ENCODE measurements at regions not wholly inside any gene's neighbourhood (a gene's known extent, or its start where the extent isn't known, plus 50 kb on each side); places are given as distances from the start of the nearest gene placed in this dataset.

GRCh38 chr10:22849077-22849805, 78.6 kb upstream of the ARMC3 start:
- Histone ChIP-seq H3K4me1 (ENCODE audit: low read length) (no peaks in the 10 kb centered on the region), H3K27ac (ENCODE audit: low read length) (no peak overlapping the region), H3K9ac (ENCODE audit: low read length) (no peak overlapping the region), H3K4me3 (ENCODE audit: low read length) (no peak overlapping the region), H2AFZ (ENCODE audit: low read depth, low read length) (peak overlapping the region; percentile 21; the same call in 1 of the 2 replicates), H3K79me2 (ENCODE audit: low read length) (no peaks in the 10 kb centered on the region), H4K20me1 (ENCODE audit: insufficient read depth, low read length) (no peaks in the 10 kb centered on the region), H3K36me3 (replicated peaks; ENCODE audit: low read depth, low read length) (no peaks in the 10 kb centered on the region), H3K4me2 (ENCODE audit: low read length) (peak overlapping the region; percentile 28), H3K27me3 (ENCODE audit: low read depth, low read length) (peaks cover 4% of the 10 kb centered on the region; the same call in 1 of the 2 replicates), H3K9me3 (ENCODE audit: insufficient read depth, low read length) (no peaks in the 10 kb centered on the region)
- TF ChIP-seq EZH2phosphoT487 (IDR thresholded peaks at IDR 0.05; ENCODE audit: low read depth), result no peak
- no peak for TF ChIP-seq CTCF (IDR thresholded peaks at IDR 0.05; ENCODE audit: low read depth, low read length)

- H3K9me3 ChIP-seq (ENCODE audit: insufficient read depth, low read length), result no peaks in the 10 kb centered on the region
- peaks cover 4% of the 10 kb centered on the region; the same call in 1 of the 2 replicates for H3K27me3 ChIP-seq (ENCODE audit: low read depth, low read length)
- TF ChIP-seq EZH2phosphoT487 (IDR thresholded peaks at IDR 0.05; ENCODE audit: low read depth), result no peak
- no peak overlapping the region for H3K9ac ChIP-seq (ENCODE audit: low read length)
- H2AFZ ChIP-seq (ENCODE audit: low read depth, low read length), result no peak overlapping the region
- H4K20me1 ChIP-seq (ENCODE audit: insufficient read depth, low read length), result no peaks in the 10 kb centered on the region
- no peak overlapping the region for H3K27ac ChIP-seq (ENCODE audit: low read length)
- no peak overlapping the region for H3K4me2 ChIP-seq (ENCODE audit: low read length)
- H3K4me3 ChIP-seq (ENCODE audit: low read length), result no peak overlapping the region
- no peaks in the 10 kb centered on the region for H3K79me2 ChIP-seq (ENCODE audit: low read length)
- no peaks in the 10 kb centered on the region for H3K4me1 ChIP-seq (ENCODE audit: low read length)
- no peaks in the 10 kb centered on the region for H3K36me3 ChIP-seq (replicated peaks; ENCODE audit: low read depth, low read length)
These were observed 79.3 kb upstream of the ARMC3 start for GRCh38 chr10:22848509-22848908.

- no peaks in the 10 kb centered on the region for H4K20me1 ChIP-seq (ENCODE audit: insufficient read depth, low read length)
- no peak for TF ChIP-seq EZH2phosphoT487 (IDR thresholded peaks at IDR 0.05; ENCODE audit: low read depth)
- TF ChIP-seq CTCF (IDR thresholded peaks at IDR 0.05; ENCODE audit: low read depth, low read length), result no peak
- H3K27me3 ChIP-seq (ENCODE audit: low read depth, low read length), result peaks cover 4% of the 10 kb centered on the region; the same call in 1 of the 2 replicates
- H3K27ac ChIP-seq (ENCODE audit: low read length), result no peak overlapping the region
- H3K9ac ChIP-seq (ENCODE audit: low read length), result no peak overlapping the region
- no peaks in the 10 kb centered on the region for H3K79me2 ChIP-seq (ENCODE audit: low read length)
- H3K36me3 ChIP-seq (replicated peaks; ENCODE audit: low read depth, low read length), result no peaks in the 10 kb centered on the region
- H3K9me3 ChIP-seq (ENCODE audit: insufficient read depth, low read length), result no peaks in the 10 kb centered on the region
- H2AFZ ChIP-seq (ENCODE audit: low read depth, low read length), result no peak overlapping the region
- no peak overlapping the region for H3K4me3 ChIP-seq (ENCODE audit: low read length)
- no peak overlapping the region for H3K4me2 ChIP-seq (ENCODE audit: low read length)
- H3K4me1 ChIP-seq (ENCODE audit: low read length), result no peaks in the 10 kb centered on the region
These were observed 81.6 kb upstream of the ARMC3 start for GRCh38 chr10:22846294-22846693.

- no peaks in the 10 kb centered on the region for H3K4me1 ChIP-seq (ENCODE audit: low read length)
- H4K20me1 ChIP-seq (ENCODE audit: insufficient read depth, low read length), result no peaks in the 10 kb centered on the region
- H3K4me3 ChIP-seq (ENCODE audit: low read length), result no peak overlapping the region
- H3K9me3 ChIP-seq (ENCODE audit: insufficient read depth, low read length), result no peaks in the 10 kb centered on the region
- no peak for TF ChIP-seq EZH2phosphoT487 (IDR thresholded peaks at IDR 0.05; ENCODE audit: low read depth)
- TF ChIP-seq CTCF (IDR thresholded peaks at IDR 0.05; ENCODE audit: low read depth, low read length), result no peak
- no peak overlapping the region for H2AFZ ChIP-seq (ENCODE audit: low read depth, low read length)
- H3K27me3 ChIP-seq (ENCODE audit: low read depth, low read length), result no peaks in the 10 kb centered on the region
- H3K36me3 ChIP-seq (replicated peaks; ENCODE audit: low read depth, low read length), result no peaks in the 10 kb centered on the region
- no peak overlapping the region for H3K4me2 ChIP-seq (ENCODE audit: low read length)
- H3K79me2 ChIP-seq (ENCODE audit: low read length), result no peaks in the 10 kb centered on the region
- no peak overlapping the region for H3K27ac ChIP-seq (ENCODE audit: low read length)
- no peak overlapping the region for H3K9ac ChIP-seq (ENCODE audit: low read length)
These were observed 88.2 kb upstream of the ARMC3 start for GRCh38 chr10:22839639-22840038.
